Fibroblast of the aortic adventitia (primary cell): ENCODE measurements at regions not wholly inside any gene's neighbourhood (a gene's known extent, or its start where the extent isn't known, plus 50 kb on each side); places are given as distances from the start of the nearest gene placed in this dataset.

ENCODE experiments used
- DNase-seq: peaks from one replicate; pipeline ENCODE4 v3.0.0-alpha.2; 2010; ENCODE audit warnings: low read depth
- H3K4me3 ChIP-seq: 2 replicates; pipeline ENCODE4 v1.5.1; 2011; ENCODE audit warnings: low read depth, mild to moderate bottlenecking, control low read depth, low read length, moderate library complexity
- TF ChIP-seq, protein P1 (sequence below): IDR thresholded peaks from 2 replicates; pipeline ENCODE4 v1.5.1; 2011; ENCODE audit warnings: mild to moderate bottlenecking, low read length, control low read depth, inconsistent platforms; ENCODE audit not compliant: insufficient read depth

DNA sequence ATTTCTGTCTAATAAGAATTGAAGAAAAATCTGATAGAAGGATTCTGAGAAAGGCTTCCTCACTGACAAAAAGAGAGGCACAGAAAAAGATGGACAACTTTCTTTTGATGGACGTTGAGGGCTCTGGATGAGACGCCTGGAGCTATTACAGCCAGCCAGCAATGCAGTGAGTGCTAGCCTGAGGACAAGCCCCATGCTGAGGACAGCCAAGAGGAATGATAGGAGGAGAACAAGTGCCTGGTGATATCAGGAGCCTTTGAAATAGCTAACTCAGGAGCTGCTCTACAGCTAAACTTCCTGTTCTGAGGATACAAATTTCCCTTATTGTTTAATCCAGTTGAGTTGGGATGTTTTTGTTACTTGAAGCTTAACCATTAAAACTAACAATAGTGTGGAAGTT is 212.3 kb downstream of the COG6 start:
- DNase-seq: no peak
- TF ChIP-seq, protein P1, sequence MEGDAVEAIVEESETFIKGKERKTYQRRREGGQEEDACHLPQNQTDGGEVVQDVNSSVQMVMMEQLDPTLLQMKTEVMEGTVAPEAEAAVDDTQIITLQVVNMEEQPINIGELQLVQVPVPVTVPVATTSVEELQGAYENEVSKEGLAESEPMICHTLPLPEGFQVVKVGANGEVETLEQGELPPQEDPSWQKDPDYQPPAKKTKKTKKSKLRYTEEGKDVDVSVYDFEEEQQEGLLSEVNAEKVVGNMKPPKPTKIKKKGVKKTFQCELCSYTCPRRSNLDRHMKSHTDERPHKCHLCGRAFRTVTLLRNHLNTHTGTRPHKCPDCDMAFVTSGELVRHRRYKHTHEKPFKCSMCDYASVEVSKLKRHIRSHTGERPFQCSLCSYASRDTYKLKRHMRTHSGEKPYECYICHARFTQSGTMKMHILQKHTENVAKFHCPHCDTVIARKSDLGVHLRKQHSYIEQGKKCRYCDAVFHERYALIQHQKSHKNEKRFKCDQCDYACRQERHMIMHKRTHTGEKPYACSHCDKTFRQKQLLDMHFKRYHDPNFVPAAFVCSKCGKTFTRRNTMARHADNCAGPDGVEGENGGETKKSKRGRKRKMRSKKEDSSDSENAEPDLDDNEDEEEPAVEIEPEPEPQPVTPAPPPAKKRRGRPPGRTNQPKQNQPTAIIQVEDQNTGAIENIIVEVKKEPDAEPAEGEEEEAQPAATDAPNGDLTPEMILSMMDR: no peak
- no peak overlapping the region for H3K4me3 ChIP-seq

DNA sequence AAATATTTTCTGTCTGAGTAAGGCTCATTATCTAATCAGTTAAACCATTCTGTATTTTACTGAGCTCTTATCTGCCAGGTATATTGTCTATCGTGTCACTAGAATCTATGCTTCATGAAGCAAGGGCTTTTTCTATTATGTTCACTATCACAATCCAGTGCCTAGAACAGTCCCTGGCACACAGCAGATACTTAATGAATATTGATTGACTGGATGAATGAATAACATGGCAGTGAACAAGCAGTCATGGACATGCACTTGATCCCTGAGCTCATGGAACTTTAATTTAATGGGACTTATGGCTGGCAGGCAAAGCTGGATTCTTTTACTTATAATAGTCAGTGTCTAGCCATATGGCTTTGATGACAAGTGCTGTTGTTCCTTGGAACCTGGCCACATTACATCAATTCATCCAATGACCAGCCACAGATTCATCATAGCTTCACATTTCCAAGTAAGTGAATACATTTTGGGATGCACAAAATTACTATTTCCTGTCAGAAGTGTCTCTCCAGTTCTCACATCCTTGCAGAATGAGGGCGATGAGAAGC is 214.8 kb downstream of the COG6 start:
- no peak overlapping the region for H3K4me3 ChIP-seq
- TF ChIP-seq, protein P1: no peak
- peak; percentile 58 for DNase-seq

- TF ChIP-seq, protein P1: no peak
Measured at GRCh38 chr13:39874331-39875053, 219.0 kb downstream of the COG6 start.

DNA sequence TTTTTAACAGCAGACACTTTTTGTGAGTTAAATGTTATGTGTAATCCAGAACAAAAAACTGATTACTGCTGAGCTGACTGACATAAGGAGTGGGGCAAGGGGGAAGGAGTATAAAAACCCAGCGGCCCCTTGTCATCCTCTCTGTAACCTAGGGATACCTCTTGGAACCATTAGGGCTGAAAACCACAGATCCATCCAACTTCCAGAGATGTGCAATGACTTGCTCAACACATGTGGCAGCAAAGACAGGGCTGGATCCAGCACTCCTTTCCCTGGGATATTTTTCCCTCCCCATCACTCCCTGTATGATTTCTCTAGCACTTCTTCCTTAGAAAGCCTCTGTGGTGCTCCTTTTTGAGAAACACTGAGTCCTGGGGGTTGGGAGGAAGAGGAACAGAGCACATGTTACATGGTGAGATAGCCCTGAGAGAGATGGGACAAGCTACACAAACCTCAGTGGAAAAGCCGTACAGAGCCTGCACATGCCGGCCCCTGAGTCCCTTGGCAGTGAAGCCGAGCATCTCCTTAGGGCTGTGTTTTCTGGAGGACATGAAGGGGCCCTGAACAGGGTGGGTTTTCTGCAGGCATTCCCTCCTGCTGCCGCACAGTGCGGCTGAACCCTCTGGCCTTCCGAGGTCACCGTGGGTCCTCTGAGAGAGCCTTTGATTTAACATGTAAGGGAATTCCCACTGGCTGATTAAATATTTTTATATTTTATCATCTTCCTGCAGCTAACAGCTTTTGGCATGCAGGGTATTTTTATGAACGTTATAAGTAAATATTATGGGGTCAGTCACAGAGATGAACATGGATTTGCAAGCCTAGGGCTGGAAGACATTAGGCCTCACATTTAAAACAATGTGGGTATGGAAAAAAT is 219.9 kb downstream of the COG6 start:
- peak; percentile 49 for DNase-seq
- no peak overlapping the region for H3K4me3 ChIP-seq
- TF ChIP-seq, protein P1: no peak

More at GRCh38 chr13:39874331-39875053, 219.0 kb downstream of the COG6 start:
- peak; percentile 89 for DNase-seq
- no peak overlapping the region for H3K4me3 ChIP-seq

DNA sequence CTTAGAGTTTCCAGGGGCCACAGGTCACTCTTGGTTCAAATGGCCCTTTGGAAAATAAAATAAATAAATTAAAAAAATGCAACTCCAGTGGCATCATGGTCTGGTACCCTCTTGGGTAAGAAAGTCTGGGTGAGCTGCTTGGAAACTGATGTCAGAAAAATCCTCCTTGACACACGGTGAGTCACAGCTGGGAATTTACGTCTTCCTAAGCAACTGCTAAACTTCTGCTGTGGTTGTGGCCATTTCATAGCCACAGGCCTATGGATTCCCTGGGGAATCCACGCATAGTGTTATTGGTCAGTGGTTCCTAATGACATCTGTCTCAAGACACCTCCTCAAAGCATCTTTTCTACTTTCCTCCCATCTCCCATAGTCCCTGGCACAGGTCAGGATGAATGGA is 220.8 kb downstream of the COG6 start:
- H3K4me3 ChIP-seq: no peak overlapping the region
- peak; percentile 89 for DNase-seq
- TF ChIP-seq, protein P1: no peak

GRCh38 chr13:39877134-39877533 is 221.7 kb downstream of the COG6 start:
- DNase-seq: no peak
- TF ChIP-seq, protein P1: no peak

More at GRCh38 chr13:39877134-39877533, 221.7 kb downstream of the COG6 start:
- H3K4me3 ChIP-seq: no peak overlapping the region
